ENCODE measurements at regions not wholly inside any gene's neighbourhood (a gene's known extent, or its start where the extent isn't known, plus 50 kb on each side); places are given as distances from the start of the nearest gene placed in this dataset.

GRCh38 chr17:72430611-72431432 is 310.0 kb downstream of the SOX9 start:
- DNase-seq = no peak

GRCh38 chr17:72432143-72432621 is 311.4 kb downstream of the SOX9 start:
- DNase-seq = no peak

GRCh38 chr17:72432881-72433280 is 312.1 kb downstream of the SOX9 start:
- no peak for DNase-seq

- DNase-seq = no peak
Observed at GRCh38 chr17:72433797-72434196, 313.0 kb downstream of the SOX9 start.

- no peak for DNase-seq
Observed at GRCh38 chr17:72434581-72434980, 313.8 kb downstream of the SOX9 start.

- no peak for DNase-seq
Observed at GRCh38 chr17:72434991-72435618, 314.3 kb downstream of the SOX9 start.

GRCh38 chr17:72438783-72439182 is 318.0 kb downstream of the SOX9 start:
- no peak for DNase-seq

- no peak for DNase-seq
Observed at GRCh38 chr17:72439893-72440502, 319.2 kb downstream of the SOX9 start.

- DNase-seq = no peak
Observed at GRCh38 chr17:72440961-72441360, 320.1 kb downstream of the SOX9 start.

GRCh38 chr17:72441909-72442308 is 321.1 kb downstream of the SOX9 start:
- DNase-seq = no peak

GRCh38 chr17:72444517-72445054 is 323.8 kb downstream of the SOX9 start:
- no peak for DNase-seq

- DNase-seq = no peak
Observed at GRCh38 chr17:72445055-72445991, 324.5 kb downstream of the SOX9 start.

GRCh38 chr17:72446118-72446517 is 325.3 kb downstream of the SOX9 start:
- DNase-seq = no peak

GRCh38 chr17:72446525-72447250 is 325.9 kb downstream of the SOX9 start:
- DNase-seq = no peak

GRCh38 chr17:72447251-72447640 is 326.4 kb downstream of the SOX9 start:
- DNase-seq = no peak

GRCh38 chr17:72448019-72448418 is 327.2 kb downstream of the SOX9 start:
- DNase-seq = no peak

GRCh38 chr17:72452286-72453173 is 331.7 kb downstream of the SOX9 start:
- DNase-seq = no peak

- DNase-seq = no peak
Observed at GRCh38 chr17:72454342-72454741, 333.5 kb downstream of the SOX9 start.

GRCh38 chr17:72455562-72455961 is 334.7 kb downstream of the SOX9 start:
- no peak for DNase-seq

GRCh38 chr17:72456075-72456474 is 335.3 kb downstream of the SOX9 start:
- DNase-seq = no peak

GRCh38 chr17:72457712-72458111 is 336.9 kb downstream of the SOX9 start:
- DNase-seq = no peak

All from inflammatory macrophage treated with lipopolysaccharide for 4 hours (primary cell).